Hepatic stellate cell (primary cell): ENCODE measurements at regions not wholly inside any gene's neighbourhood (a gene's known extent, or its start where the extent isn't known, plus 50 kb on each side); places are given as distances from the start of the nearest gene placed in this dataset.

Experiments
- DNase-seq: peaks from one replicate; pipeline ENCODE4 v3.0.0; 2011; ENCODE audit warnings: low spot score

GRCh38 chr13:34246511-34246910 lies 428.6 kb downstream of the RFC3 start:
- DNase-seq, result no peak

- no peak for DNase-seq
Observed at GRCh38 chr13:34247596-34247995, 429.6 kb downstream of the RFC3 start.

- no peak for DNase-seq
Observed at GRCh38 chr13:34249546-34250039, 431.6 kb downstream of the RFC3 start.

- no peak for DNase-seq
Observed at GRCh38 chr13:34250151-34250670, 432.3 kb downstream of the RFC3 start.

- DNase-seq, result no peak
Observed at GRCh38 chr13:34254366-34254765, 436.4 kb downstream of the RFC3 start.

- DNase-seq, result no peak
Observed at GRCh38 chr13:34255711-34256110, 437.8 kb downstream of the RFC3 start.

GRCh38 chr13:34256236-34256635 lies 438.3 kb downstream of the RFC3 start:
- no peak for DNase-seq

GRCh38 chr13:34257966-34258365 lies 440.0 kb downstream of the RFC3 start:
- no peak for DNase-seq

- DNase-seq, result peak; percentile 3
Observed at GRCh38 chr13:34258646-34259386, 440.9 kb downstream of the RFC3 start.

- no peak for DNase-seq
Observed at GRCh38 chr13:34263681-34264080, 445.7 kb downstream of the RFC3 start.

GRCh38 chr13:34265046-34265679 lies 447.2 kb downstream of the RFC3 start:
- no peak for DNase-seq

GRCh38 chr13:34276764-34277163 lies 458.8 kb downstream of the RFC3 start:
- DNase-seq, result no peak

GRCh38 chr13:34277936-34278335 lies 460.0 kb downstream of the RFC3 start:
- no peak for DNase-seq

- no peak for DNase-seq
Observed at GRCh38 chr13:34278780-34279179, 460.8 kb downstream of the RFC3 start.

GRCh38 chr13:34290661-34291060 lies 472.7 kb downstream of the RFC3 start:
- DNase-seq, result no peak

- no peak for DNase-seq
Observed at GRCh38 chr13:34294483-34295129, 476.7 kb downstream of the RFC3 start.

- peak; percentile 16 for DNase-seq
Observed at GRCh38 chr13:34300559-34300958, 482.6 kb downstream of the RFC3 start.

- DNase-seq, result no peak
Observed at GRCh38 chr13:34302596-34302995, 484.6 kb downstream of the RFC3 start.

- no peak for DNase-seq
Observed at GRCh38 chr13:34303346-34303745, 485.4 kb downstream of the RFC3 start.

GRCh38 chr13:34307607-34308006 lies 489.7 kb downstream of the RFC3 start:
- DNase-seq, result no peak

GRCh38 chr13:34308725-34309124 lies 490.8 kb downstream of the RFC3 start:
- DNase-seq, result no peak

- DNase-seq, result no peak
Observed at GRCh38 chr13:34310539-34310938, 492.6 kb downstream of the RFC3 start.

- no peak for DNase-seq
Observed at GRCh38 chr13:34311251-34311650, 493.3 kb downstream of the RFC3 start.
